HepG2 (cell line): ENCODE measurements at regions not wholly inside any gene's neighbourhood (a gene's known extent, or its start where the extent isn't known, plus 50 kb on each side); places are given as distances from the start of the nearest gene placed in this dataset.

ENCODE experiments used
- ATF3 ChIP-seq: sonication (generic); formaldehyde crosslinking; IDR thresholded peaks from 2 replicates; pipeline ENCODE4 v1.4.0; 2020; ENCODE audit warnings: missing genetic modification reagents
- CENPX ChIP-seq: sonication (generic); formaldehyde crosslinking; IDR thresholded peaks from 2 replicates; pipeline ENCODE4 v1.9.0; 2021; ENCODE audit warnings: mild to moderate bottlenecking, missing genetic modification reagents, moderate library complexity
- CREB3 ChIP-seq: sonication (generic); formaldehyde crosslinking; IDR thresholded peaks from 2 replicates; pipeline ENCODE4 v1.5.0; 2020; ENCODE audit warnings: missing genetic modification reagents
- ETV5 ChIP-seq: IDR thresholded peaks from 2 replicates; pipeline ENCODE4 v1.6.1; 2018; ENCODE audit warnings: missing biosample characterization, missing genetic modification reagents, inconsistent platforms, borderline replicate concordance
- EZH2 ChIP-seq: conservative IDR thresholded peaks from 2 replicates; pipeline ENCODE4 v1.6.1; 2012; ENCODE audit warnings: mild to moderate bottlenecking, low read depth, low read length, moderate library complexity
- GABPB1 ChIP-seq: IDR thresholded peaks from 2 replicates; pipeline ENCODE4 v1.6.1; 2016; ENCODE audit warnings: mild to moderate bottlenecking, missing genetic modification reagents, moderate library complexity, missing compliant biosample characterization
- HNRNPLL ChIP-seq: fragments of 200-400 bp; formaldehyde crosslinking; IDR thresholded peaks from 2 replicates; pipeline ENCODE4 v1.6.1; 2017; ENCODE audit warnings: mild to moderate bottlenecking, low read depth, low read length; ENCODE audit not compliant: poor library complexity, severe bottlenecking
- IRF2 ChIP-seq: IDR thresholded peaks from 2 replicates; pipeline ENCODE4 v1.6.1; 2018; ENCODE audit warnings: missing genetic modification reagents, missing compliant biosample characterization
- MED13 ChIP-seq: sonication (generic); formaldehyde crosslinking; IDR thresholded peaks from 2 replicates; pipeline ENCODE4 v1.5.0; 2020; ENCODE audit warnings: missing genetic modification reagents
- NKX3-1 ChIP-seq: sonication (generic); formaldehyde crosslinking; IDR thresholded peaks from 2 replicates; pipeline ENCODE4 v1.5.0; 2020; ENCODE audit warnings: missing genetic modification reagents
- PATZ1 ChIP-seq: sonication (generic); formaldehyde crosslinking; IDR thresholded peaks from 2 replicates; pipeline ENCODE4 v1.4.0; 2020; ENCODE audit warnings: missing genetic modification reagents
- SMC3 ChIP-seq: IDR thresholded peaks from 2 replicates; pipeline ENCODE4 v1.6.1; 2011; ENCODE audit warnings: low read length, improper control_type of control experiment
- SNRNP70 ChIP-seq: fragments of 200-400 bp; formaldehyde crosslinking; IDR thresholded peaks from 2 replicates; pipeline ENCODE4 v1.6.1; 2017; ENCODE audit warnings: mild to moderate bottlenecking, low read depth, low read length, moderate library complexity
- SOX5 ChIP-seq: IDR thresholded peaks from 2 replicates; pipeline ENCODE4 v1.6.1; 2016; ENCODE audit warnings: borderline replicate concordance
- SP4 ChIP-seq: sonication (generic); formaldehyde crosslinking; IDR thresholded peaks from 2 replicates; pipeline ENCODE4 v1.8.1; 2023; ENCODE audit warnings: mild to moderate bottlenecking, missing genetic modification reagents
- SRF ChIP-seq: IDR thresholded peaks from 2 replicates; pipeline ENCODE4 v1.6.1; 2011; ENCODE audit warnings: mild to moderate bottlenecking, low read depth, low read length, moderate library complexity
- STAG1 ChIP-seq: sonication (generic); formaldehyde crosslinking; IDR thresholded peaks from 2 replicates; pipeline ENCODE4 v1.4.0; 2020; ENCODE audit warnings: missing genetic modification reagents
- TCF7L2 ChIP-seq: IDR thresholded peaks from 2 replicates; pipeline ENCODE4 v1.6.1; 2011; ENCODE audit warnings: mild to moderate bottlenecking, low read depth, low read length, moderate library complexity
- TFDP2 ChIP-seq: sonication (generic); formaldehyde crosslinking; IDR thresholded peaks from 2 replicates; pipeline ENCODE4 v1.4.0; 2020; ENCODE audit warnings: missing genetic modification reagents
- TSC22D2 ChIP-seq: sonication (generic); formaldehyde crosslinking; IDR thresholded peaks from 2 replicates; pipeline ENCODE4 v1.5.1; 2020; ENCODE audit warnings: missing genetic modification reagents, mild to moderate bottlenecking, borderline replicate concordance
- XRCC5 ChIP-seq: fragments of 200-400 bp; formaldehyde crosslinking; optimal IDR thresholded peaks from 2 replicates; pipeline ENCODE3; 2017; ENCODE audit warnings: mild to moderate bottlenecking, low read length
- ZFP36L2 ChIP-seq: sonication (generic); formaldehyde crosslinking; IDR thresholded peaks from 2 replicates; pipeline ENCODE4 v1.4.0; 2020; ENCODE audit warnings: missing genetic modification reagents
- ZKSCAN1 ChIP-seq: fragments of 150-350 bp; IDR thresholded peaks from 2 replicates; pipeline ENCODE4 v1.6.1; 2014; ENCODE audit warnings: low read length
- ZNF317 ChIP-seq: sonication (generic); formaldehyde crosslinking; IDR thresholded peaks from 2 replicates; pipeline ENCODE4 v1.5.0; 2020; ENCODE audit warnings: mild to moderate bottlenecking, missing genetic modification reagents
- ZNF432 ChIP-seq: sonication (generic); formaldehyde crosslinking; IDR thresholded peaks from 2 replicates; pipeline ENCODE4 v1.5.0; 2020; ENCODE audit warnings: missing genetic modification reagents, mild to moderate bottlenecking, borderline replicate concordance
- ZNF512 ChIP-seq: sonication (generic); formaldehyde crosslinking; IDR thresholded peaks from 2 replicates; pipeline ENCODE4 v1.4.0; 2020; ENCODE audit warnings: mild to moderate bottlenecking, missing genetic modification reagents
- ZNF558 ChIP-seq: sonication (generic); formaldehyde crosslinking; IDR thresholded peaks from 2 replicates; pipeline ENCODE4 v1.9.0; 2022; ENCODE audit warnings: mild to moderate bottlenecking, missing genetic modification reagents, borderline replicate concordance
- ZNF572 ChIP-seq: sonication (generic); formaldehyde crosslinking; IDR thresholded peaks from 2 replicates; pipeline ENCODE4 v1.5.1; 2020; ENCODE audit warnings: mild to moderate bottlenecking, missing genetic modification reagents

- TF ChIP-seq MED13 (no peak), EZH2 (no peak), SOX5 (no peak), ZNF432 (CRISPR knock-in tag) (no peak), XRCC5 (peak; percentile 52), HNRNPLL (peak; percentile 21), ZNF512 (CRISPR knock-in tag) (no peak), PATZ1 (CRISPR knock-in tag) (peak; percentile 47; the same call in 1 of the 2 replicates), SP4 (CRISPR knock-in tag) (no peak), TFDP2 (no peak), CREB3 (CRISPR knock-in tag) (no peak), ZKSCAN1 (peak; percentile 65; the same call in 1 of the 2 replicates), ZFP36L2 (CRISPR knock-in tag) (no peak), ETV5 (CRISPR knock-in tag) (no peak), NKX3-1 (no peak), SNRNP70 (no peak), ZNF558 (CRISPR knock-in tag) (no peak), SRF (no peak), GABPB1 (CRISPR knock-in tag) (no peak; the same call in 1 of the 2 replicates), SMC3 (peak; percentile 15; the same call in 1 of the 2 replicates), IRF2 (CRISPR knock-in tag) (no peak), CENPX (CRISPR knock-in tag) (no peak), TCF7L2 (no peak), ATF3 (CRISPR knock-in tag) (no peak), ZNF572 (CRISPR knock-in tag) (no peak), STAG1 (peak; percentile 86), TSC22D2 (no peak), ZNF317 (CRISPR knock-in tag) (no peak)
These were observed 99.4 kb downstream of the MIAT start (continued) for GRCh38 chr22:26756675-26757293.
